B cell (primary cell): ENCODE measurements at regions not wholly inside any gene's neighbourhood (a gene's known extent, or its start where the extent isn't known, plus 50 kb on each side); places are given as distances from the start of the nearest gene placed in this dataset.

Source experiments
- ATAC-seq: fragments of 200-7000 bp; cut with Tn5 transposase; one replicate; pipeline ENCODE4 v1.10.0; 2021; ENCODE audit warnings: low read depth, mild to moderate bottlenecking, moderate number of reproducible peaks, moderate library complexity
- CTCF ChIA-PET: fragments of 350-600 bp; sonication (Branson Sonifier 250); formaldehyde crosslinking; loops from one replicate; lab custom pipeline; 2021; ENCODE audit warnings: antibody characterized with exemption, inconsistent platforms; lab: Charles Lee
- POLR2A ChIA-PET: fragments of 350-600 bp; sonication (Branson Sonifier 250); formaldehyde crosslinking; loops from one replicate; lab custom pipeline; 2021; ENCODE audit warnings: antibody characterized with exemption; lab: Charles Lee
- DNase-seq: peaks from one replicate; pipeline ENCODE4 v3.0.0; 2013
- H2AFZ ChIP-seq: 2 replicates; pipeline ENCODE4 v1.6.1; 2012; ENCODE audit warnings: mild to moderate bottlenecking, low read depth, low read length; ENCODE audit not compliant: insufficient read depth, poor library complexity, severe bottlenecking
- H3K27ac ChIP-seq, 2 donors: 1 replicate in 1 of 2; 2 replicates in 1 of 2; pipeline ENCODE4 v1.5.1; 2012 to 2013; ENCODE audit warnings: low read length in 2 of 2, mild to moderate bottlenecking in 2 of 2, moderate library complexity in 1 of 2
- H3K27me3 ChIP-seq, 4 experiments: fragments of 200-600 bp in 1 of 4; sonication (generic) in 1 of 4; replicated peaks in 1 of 4; 1 replicate in 2 of 4; 2 replicates in 2 of 4; pipeline versions ENCODE4 v1.6.1 to v1.7.0; 2013 to 2016; ENCODE audit warnings: low read length in 3 of 4, mild to moderate bottlenecking in 2 of 4, mixed read lengths in 1 of 4, moderate library complexity in 1 of 4; ENCODE audit not compliant: insufficient read depth in 4 of 4, control insufficient read depth in 3 of 4; ENCODE audit errors: control extremely low read depth in 1 of 4
- H3K36me3 ChIP-seq, 2 experiments: replicated peaks in 1 of 2; 1 replicate in 1 of 2; 2 replicates in 1 of 2; pipeline versions ENCODE4 v1.6.1 to v1.7.1; 2013; ENCODE audit warnings: low read length in 1 of 2; ENCODE audit not compliant: insufficient read depth in 2 of 2, control insufficient read depth in 1 of 2; ENCODE audit errors: control extremely low read depth in 1 of 2, extremely low read depth in 1 of 2
- H3K4me1 ChIP-seq, 2 donors: fragments of 200-600 bp in 1 of 2; sonication (generic) in 1 of 2; 1 replicate in 1 of 2; 2 replicates in 1 of 2; pipeline versions ENCODE4 v1.5.1 to v1.6.1; 2013 to 2017; ENCODE audit warnings: low read length in 2 of 2; ENCODE audit not compliant: control insufficient read depth in 2 of 2, insufficient read depth in 2 of 2
- H3K4me2 ChIP-seq: replicated peaks from 2 replicates; pipeline ENCODE3; 2012; ENCODE audit warnings: mild to moderate bottlenecking, low read depth, low read length; ENCODE audit not compliant: poor library complexity, severe bottlenecking
- H3K4me3 ChIP-seq, 5 experiments: fragments of 200-600 bp in 1 of 5; sonication (generic) in 1 of 5; 1 replicate in 3 of 5; 2 replicates in 2 of 5; pipeline versions ENCODE4 v1.5.1 to v1.7.0; 2011 to 2016; ENCODE audit warnings: low read length in 4 of 5, mild to moderate bottlenecking in 4 of 5, low read depth in 2 of 5, control low read depth in 1 of 5, moderate library complexity in 1 of 5; ENCODE audit not compliant: insufficient read depth in 1 of 5; ENCODE audit errors: control extremely low read depth in 1 of 5, extremely low read depth in 1 of 5
- H3K79me2 ChIP-seq: fragments of 200-600 bp; sonication (generic); one replicate; pipeline ENCODE4 v1.6.0; 2016; ENCODE audit warnings: low read length; ENCODE audit not compliant: control insufficient read depth, insufficient read depth
- H3K9ac ChIP-seq: fragments of 200-600 bp; sonication (generic); 2 replicates; pipeline ENCODE4 v1.6.1; 2017; ENCODE audit warnings: mild to moderate bottlenecking, low read length, moderate library complexity
- H3K9me3 ChIP-seq, 3 donors: one replicate each; pipeline versions ENCODE4 v1.6.1 to v1.7.1; 2013; ENCODE audit warnings: low read length in 2 of 3; ENCODE audit not compliant: control insufficient read depth in 2 of 3, insufficient read depth in 1 of 3; ENCODE audit errors: control extremely low read depth in 1 of 3
- H4K20me1 ChIP-seq: 2 replicates; pipeline ENCODE4 v1.6.0; 2012; ENCODE audit warnings: mild to moderate bottlenecking, low read length; ENCODE audit not compliant: insufficient read depth, control insufficient read depth, poor library complexity, severe bottlenecking
- H3K27ac Mint-ChIP-seq: one replicate; pipeline ENCODE4 v1.8.0; 2021; ENCODE audit warnings: mixed read lengths
- H3K27me3 Mint-ChIP-seq: one replicate; pipeline ENCODE4 v1.8.0; 2021; ENCODE audit warnings: mixed read lengths
- H3K4me1 Mint-ChIP-seq: one replicate; pipeline ENCODE4 v1.8.0; 2021; ENCODE audit warnings: mixed read lengths
- H3K4me3 Mint-ChIP-seq: one replicate; pipeline ENCODE4 v1.8.0; 2021; ENCODE audit warnings: mixed read lengths
- H3K9me3 Mint-ChIP-seq: one replicate; pipeline ENCODE4 v1.8.0; 2022; ENCODE audit warnings: mixed read lengths; ENCODE audit not compliant: insufficient read depth
- CTCF ChIP-seq: fragments of 200-600 bp; IDR thresholded peaks from one replicate; pipeline ENCODE4 v1.8.0; 2022; ENCODE audit warnings: antibody characterized with exemption, mild to moderate bottlenecking
- EZH2 ChIP-seq: IDR thresholded peaks from 2 replicates; pipeline ENCODE4 v1.6.1; 2012; ENCODE audit warnings: borderline replicate concordance, low read depth, mild to moderate bottlenecking, moderate library complexity, low read length; ENCODE audit not compliant: insufficient read depth, poor library complexity, severe bottlenecking
- WGBS: methylation state at CpG from one replicate; pipeline ENCODE4 v1.1.5; 2013; ENCODE audit warnings: missing lambda C conversion rate; ENCODE audit not compliant: insufficient coverage; 5-methylcytosine and 5-hydroxymethylcytosine counted together
- intact Hi-C: fragments of 100-400 bp; cut with micrococcal nuclease; formaldehyde crosslinking; loops from one replicate; pipeline ENCODE4 v1.10.0; 2022

GRCh38 chr2:234172532-234172931 lies 122.0 kb downstream of the SPP2 start:
- H3K36me3 ChIP-seq, result no peaks in the 10 kb centered on the region
- H3K4me1 ChIP-seq, result no peaks in the 10 kb centered on the region
- no peak overlapping the region for H3K4me2 ChIP-seq
- H3K27me3 Mint-ChIP-seq, result peaks cover 18% of the 10 kb centered on the region
- peaks cover 0 to 8% (median 0%) of the 10 kb centered on the region in 4 experiments for H3K27me3 ChIP-seq
- no peak overlapping the region for H3K9ac ChIP-seq
- no peak overlapping the region for H3K4me3 Mint-ChIP-seq
- no peaks in the 10 kb centered on the region for H3K9me3 ChIP-seq
- TF ChIP-seq CTCF (no peak), EZH2 (no peak)
- no peaks in the 10 kb centered on the region for H3K4me1 Mint-ChIP-seq
- no peaks in the 10 kb centered on the region for H3K9me3 Mint-ChIP-seq
- CTCF ChIA-PET, result interaction anchor here (1.5 kb wide), 1 partner anchor 311 kb away, joined by 3 read pairs; no protein-coding TSS in a partner anchor
- intact Hi-C loops, result no loop called here
- no peak overlapping the region for H2AFZ ChIP-seq
- no peaks in the 10 kb centered on the region for H4K20me1 ChIP-seq
- no peaks in the 10 kb centered on the region for H3K79me2 ChIP-seq
- no peak overlapping the region for H3K27ac Mint-ChIP-seq
- DNase-seq, result no peak
- H3K27ac ChIP-seq, result no peak overlapping the region
- ATAC-seq, result no peak
- no peak overlapping the region for H3K4me3 ChIP-seq
- POLR2A ChIA-PET, result no interaction called here
- 94% methylated on average over 3 of the region's 4 CpGs for WGBS

GRCh38 chr2:234172066-234172465 lies 121.6 kb downstream of the SPP2 start:
- ChIA-PET POLR2A (no interaction called here), CTCF (interaction anchor here (1.5 kb wide), 1 partner anchor 311 kb away, joined by 3 read pairs; no protein-coding TSS in a partner anchor)
- H3K27me3 Mint-ChIP-seq, result peaks cover 18% of the 10 kb centered on the region
- intact Hi-C loops, result no loop called here
- no peak overlapping the region for H3K27ac ChIP-seq
- peaks cover under 1% of the 10 kb centered on the region for H3K4me1 Mint-ChIP-seq
- DNase-seq (no peak), ATAC-seq (no peak)
- H3K4me2 ChIP-seq, result no peak overlapping the region
- H3K4me1 ChIP-seq, result peaks cover 0 to under 1% of the 10 kb centered on the region in 2 donors
- no peaks in the 10 kb centered on the region for H3K9me3 Mint-ChIP-seq
- H3K36me3 ChIP-seq, result no peaks in the 10 kb centered on the region
- TF ChIP-seq CTCF (no peak), EZH2 (no peak)
- H3K79me2 ChIP-seq, result no peaks in the 10 kb centered on the region
- H3K4me3 Mint-ChIP-seq, result no peak overlapping the region
- WGBS, result 94% methylated on average over 9 of the region's 10 CpGs
- no peak overlapping the region for H3K27ac Mint-ChIP-seq
- H3K4me3 ChIP-seq, result no peak overlapping the region
- no peak overlapping the region for H2AFZ ChIP-seq
- H3K9me3 ChIP-seq, result no peaks in the 10 kb centered on the region
- H4K20me1 ChIP-seq, result no peaks in the 10 kb centered on the region
- no peak overlapping the region for H3K9ac ChIP-seq
- peaks cover 0 to 8% (median 0%) of the 10 kb centered on the region in 4 experiments for H3K27me3 ChIP-seq
